Pancreas (tissue), 10 donors: ENCODE measurements at regions not wholly inside any gene's neighbourhood (a gene's known extent, or its start where the extent isn't known, plus 50 kb on each side); places are given as distances from the start of the nearest gene placed in this dataset.

Source experiments
- ATAC-seq, 4 donors: fragments of 200-7000 bp; cut with Tn5 transposase; one replicate each; pipeline versions ENCODE4 v1.8.0 to v1.9.1; 2020; ENCODE audit warnings: mild to moderate bottlenecking in 4 of 4, moderate library complexity in 4 of 4
- DNase-seq, 6 donors: peaks; one replicate each; pipeline ENCODE4 v3.0.0-alpha.2; 2020
- FAIRE-seq: peaks from 2 replicates; lab custom pipeline; 2012; peaks lifted over from hg19 to GRCh38; lab: Jason Lieb, UNC
- H3K27ac ChIP-seq, 4 donors: fragments of 200-600 bp; sonication (generic); 1 replicate in 3 of 4; 2 replicates in 1 of 4; pipeline versions ENCODE4 v1.5.0 to v1.8.0; 2020
- H3K27me3 ChIP-seq, 4 donors: fragments of 200-600 bp; one replicate each; pipeline ENCODE4 v1.8.0; 2021
- H3K36me3 ChIP-seq, 3 donors: fragments of 200-600 bp; sonication (generic) in 1 of 3; one replicate each; pipeline versions ENCODE4 v1.5.0 to v1.8.0; 2020 to 2021
- H3K4me1 ChIP-seq, 3 donors: fragments of 200-600 bp; one replicate each; pipeline ENCODE4 v1.8.0; 2021
- H3K4me3 ChIP-seq, 4 donors: fragments of 200-600 bp; sonication (generic) in 2 of 4; one replicate each; pipeline versions ENCODE4 v1.5.0 to v1.8.0; 2020 to 2021
- H3K9me3 ChIP-seq, 4 donors: fragments of 200-600 bp; one replicate each; pipeline ENCODE4 v1.8.0; 2021
- CTCF ChIP-seq, 4 donors: fragments of 200-600 bp; sonication (generic) in 3 of 4; IDR thresholded peaks; one replicate each; pipeline versions ENCODE4 v1.5.0 to v1.8.0; 2021; ENCODE audit warnings: antibody characterized with exemption in 4 of 4
- WGBS, 2 donors: extraction: QIAGEN DNeasy Blood & Tissue Kit; methylation state at CpG; one replicate each; pipeline ENCODE4 v1.1.7; 2013; 5-methylcytosine and 5-hydroxymethylcytosine counted together
- intact Hi-C, 3 donors: fragments of 100-400 bp; cut with DNase I; formaldehyde crosslinking; loops; one replicate each; pipeline versions ENCODE4 v1.11.1 to v1.14.2; 2022
- donor health status: healthy with polysubstance abuse.
- donor health status: DM: no; HTN: no; CAD: no; lungs with moderate emphysema.
- donor health status: DM: no; HTN: no; CAD: no.
- donor health status: control.
- donor health status: control.
- donor health status: Bipolar disorder and iron deficiency.
- donor health status: DM: yes; HTN: yes; CAD: no.
- donor health status: DM: no; HTN: no; CAD: no.
- donor health status: DM: no; HTN: no; CAD: no.
- donor health status: DM: yes; HTN: yes; CAD: no.

DNA sequence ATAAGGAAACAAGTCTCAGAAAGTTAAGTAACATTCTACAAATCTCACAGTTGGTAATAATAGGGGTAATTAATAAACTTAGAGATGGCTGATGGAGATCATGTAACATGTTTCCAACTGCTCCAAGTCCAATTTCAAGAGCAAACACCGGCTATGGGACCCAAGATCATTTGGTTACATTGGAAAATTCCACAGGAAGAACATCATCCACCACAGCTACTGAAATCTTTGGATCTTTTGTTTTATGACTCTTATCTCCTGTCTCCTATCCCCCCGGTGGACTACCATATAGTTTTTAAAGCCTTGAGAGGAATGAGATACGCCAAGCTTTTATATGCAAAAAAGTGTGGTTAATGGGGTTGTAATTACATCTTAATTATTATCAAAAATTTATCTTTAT is 216.1 kb downstream of the WNT5A start:
- intact Hi-C loops = no loop called here
- H3K4me3 ChIP-seq = no peak overlapping the region
- no peaks in the 10 kb centered on the region for H3K4me1 ChIP-seq
- H3K9me3 ChIP-seq = no peaks in the 10 kb centered on the region
- TF ChIP-seq CTCF (IDR thresholded peaks at IDR 0.05) = no peak
- ATAC-seq = no peak
- DNase-seq = no peak
- FAIRE-seq = no peak
- 51 to 55% methylated on average over 3 of the region's 3 CpGs for WGBS, 2 donors
- H3K27me3 ChIP-seq = no peaks in the 10 kb centered on the region
- no peaks in the 10 kb centered on the region for H3K36me3 ChIP-seq
- no peak overlapping the region for H3K27ac ChIP-seq

GRCh38 chr3:55269636-55270035 is 217.5 kb downstream of the WNT5A start:
- WGBS, 2 donors = 86 to 88% methylated on average over 4 of the region's 4 CpGs
- FAIRE-seq (no peak), DNase-seq (no peak), ATAC-seq (no peak)
- Histone ChIP-seq H3K9me3 (no peaks in the 10 kb centered on the region), H3K36me3 (no peaks in the 10 kb centered on the region), H3K27ac (no peak overlapping the region), H3K27me3 (no peaks in the 10 kb centered on the region), H3K4me1 (no peaks in the 10 kb centered on the region), H3K4me3 (no peak overlapping the region)
- TF ChIP-seq CTCF (IDR thresholded peaks at IDR 0.05) = no peak
- intact Hi-C loops = no loop called here

DNA sequence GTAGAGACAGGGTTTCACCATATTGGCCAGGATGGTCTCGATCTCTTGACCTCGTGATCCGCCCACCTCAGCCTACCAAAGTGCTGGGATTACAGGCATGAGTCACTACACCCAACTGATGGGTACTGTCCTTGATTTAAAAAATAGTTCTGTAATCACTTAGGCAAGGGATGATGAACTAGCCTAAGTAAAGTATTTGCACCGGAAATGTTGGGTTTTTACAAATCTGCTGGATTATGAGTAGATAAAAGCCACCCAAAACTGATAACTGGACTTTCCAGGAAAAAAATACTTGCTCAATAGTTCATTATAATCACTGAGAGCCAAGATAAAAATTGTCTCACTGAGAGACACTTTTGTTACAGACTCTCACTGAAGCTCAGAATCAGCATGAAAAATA is 218.0 kb downstream of the WNT5A start:
- Histone ChIP-seq H3K4me1 (no peaks in the 10 kb centered on the region), H3K36me3 (no peaks in the 10 kb centered on the region), H3K9me3 (no peaks in the 10 kb centered on the region), H3K27me3 (no peaks in the 10 kb centered on the region), H3K27ac (no peak overlapping the region), H3K4me3 (no peak overlapping the region)
- no peak for TF ChIP-seq CTCF (IDR thresholded peaks at IDR 0.05)
- ATAC-seq (no peak), DNase-seq (no peak), FAIRE-seq (no peak)
- WGBS, 2 donors = 73 to 82% methylated on average over 4 of the region's 4 CpGs
- intact Hi-C loops = no loop called here

DNA sequence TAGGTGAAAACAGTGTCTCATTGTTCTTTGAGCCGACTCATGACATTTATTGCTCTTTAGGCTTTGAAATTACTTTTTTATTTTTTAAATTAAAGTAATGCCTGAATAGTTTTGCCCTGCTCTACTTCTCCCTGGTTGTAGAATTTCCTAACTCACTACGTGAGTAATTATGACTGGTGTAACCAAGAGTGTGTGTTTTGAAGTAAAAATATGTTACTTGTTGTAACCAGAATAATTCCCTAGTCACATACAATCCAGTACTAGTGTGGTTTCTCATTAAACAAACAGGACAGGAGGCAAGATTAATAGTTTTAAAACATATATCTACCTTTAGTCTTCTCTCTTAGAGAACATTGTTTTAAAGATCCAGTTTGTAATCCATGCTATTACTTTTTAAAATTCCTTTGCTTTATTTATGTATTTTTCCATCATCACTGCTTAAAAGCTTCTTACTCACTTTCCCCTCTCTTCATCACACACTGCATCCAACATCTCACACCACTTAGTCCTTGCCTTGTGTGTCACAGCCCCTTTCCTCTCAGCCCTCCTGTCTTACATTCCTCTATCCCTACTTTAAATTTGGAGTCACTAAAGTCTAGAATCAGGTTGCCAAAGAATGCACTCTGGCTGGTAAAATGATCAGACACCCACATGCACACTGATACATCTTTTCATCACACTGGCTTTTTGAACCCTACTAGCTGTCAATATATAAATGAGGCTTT is 219.7 kb downstream of the WNT5A start:
- no peak overlapping the region for H3K27ac ChIP-seq
- H3K27me3 ChIP-seq = no peaks in the 10 kb centered on the region
- H3K9me3 ChIP-seq = no peaks in the 10 kb centered on the region
- no peak for FAIRE-seq
- H3K36me3 ChIP-seq = no peaks in the 10 kb centered on the region
- no peak for TF ChIP-seq CTCF (IDR thresholded peaks at IDR 0.05)
- no peak for ATAC-seq
- intact Hi-C loops = no loop called here
- H3K4me3 ChIP-seq = no peak overlapping the region
- 56 to 67% methylated on average over 2 of the region's 2 CpGs for WGBS, 2 donors
- no peaks in the 10 kb centered on the region for H3K4me1 ChIP-seq
- no peak for DNase-seq

- Histone ChIP-seq H3K4me3 (no peak overlapping the region), H3K4me1 (no peaks in the 10 kb centered on the region), H3K27ac (no peak overlapping the region), H3K36me3 (no peaks in the 10 kb centered on the region), H3K9me3 (no peaks in the 10 kb centered on the region), H3K27me3 (no peaks in the 10 kb centered on the region)
- intact Hi-C loops = no loop called here
- ATAC-seq (no peak), DNase-seq (no peak), FAIRE-seq (no peak)
- TF ChIP-seq CTCF (IDR thresholded peaks at IDR 0.05) = no peak
- 76 to 81% methylated on average over 3 of the region's 3 CpGs for WGBS, 2 donors
Observed at GRCh38 chr3:55264919-55265318, 222.2 kb downstream of the WNT5A start.
